ENCODE measurements at regions not wholly inside any gene's neighbourhood (a gene's known extent, or its start where the extent isn't known, plus 50 kb on each side); places are given as distances from the start of the nearest gene placed in this dataset.

DNA sequence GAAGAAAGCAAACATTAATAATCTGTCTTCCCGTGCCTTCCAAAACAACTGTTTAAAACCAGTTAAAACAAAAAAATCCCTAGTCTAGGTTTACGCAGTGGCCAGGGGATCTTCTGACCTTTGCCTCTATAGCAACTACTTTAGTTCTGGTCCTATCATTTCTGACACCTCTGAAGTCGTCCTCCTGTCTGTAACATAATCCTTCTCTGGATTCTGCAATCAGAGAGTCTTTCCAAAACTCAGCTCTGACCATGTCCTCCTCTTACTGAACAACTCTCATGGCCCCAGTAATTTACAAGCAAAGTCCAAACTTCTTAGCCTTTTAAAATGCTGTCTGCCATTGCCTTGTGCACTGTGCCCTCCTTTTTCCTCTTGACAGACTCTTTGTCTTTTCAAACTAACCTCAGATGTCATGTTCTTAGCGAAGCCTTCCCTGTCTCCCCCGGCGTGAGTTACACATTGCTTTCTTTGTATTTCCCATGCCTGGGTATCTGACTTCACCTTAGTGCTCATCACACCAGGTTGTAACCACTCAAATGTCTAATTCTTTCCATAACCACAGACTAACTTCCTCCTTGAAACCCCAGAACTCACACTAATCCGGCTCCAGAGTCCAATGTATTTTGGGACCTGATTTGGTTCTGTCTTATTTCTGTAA lies 105.2 kb upstream of the BNIP2 start:
- no peak for TF ChIP-seq POLR2AphosphoS5 (IDR thresholded peaks at IDR 0.05)
- TF ChIP-seq, protein P1, sequence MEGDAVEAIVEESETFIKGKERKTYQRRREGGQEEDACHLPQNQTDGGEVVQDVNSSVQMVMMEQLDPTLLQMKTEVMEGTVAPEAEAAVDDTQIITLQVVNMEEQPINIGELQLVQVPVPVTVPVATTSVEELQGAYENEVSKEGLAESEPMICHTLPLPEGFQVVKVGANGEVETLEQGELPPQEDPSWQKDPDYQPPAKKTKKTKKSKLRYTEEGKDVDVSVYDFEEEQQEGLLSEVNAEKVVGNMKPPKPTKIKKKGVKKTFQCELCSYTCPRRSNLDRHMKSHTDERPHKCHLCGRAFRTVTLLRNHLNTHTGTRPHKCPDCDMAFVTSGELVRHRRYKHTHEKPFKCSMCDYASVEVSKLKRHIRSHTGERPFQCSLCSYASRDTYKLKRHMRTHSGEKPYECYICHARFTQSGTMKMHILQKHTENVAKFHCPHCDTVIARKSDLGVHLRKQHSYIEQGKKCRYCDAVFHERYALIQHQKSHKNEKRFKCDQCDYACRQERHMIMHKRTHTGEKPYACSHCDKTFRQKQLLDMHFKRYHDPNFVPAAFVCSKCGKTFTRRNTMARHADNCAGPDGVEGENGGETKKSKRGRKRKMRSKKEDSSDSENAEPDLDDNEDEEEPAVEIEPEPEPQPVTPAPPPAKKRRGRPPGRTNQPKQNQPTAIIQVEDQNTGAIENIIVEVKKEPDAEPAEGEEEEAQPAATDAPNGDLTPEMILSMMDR (IDR thresholded peaks at IDR 0.05 in 8 of 11, conservative IDR thresholded peaks at IDR 0.05 in 3 of 11), result no peak

Data from spleen (tissue), 7 donors.